ENCODE measurements at regions not wholly inside any gene's neighbourhood (a gene's known extent, or its start where the extent isn't known, plus 50 kb on each side); places are given as distances from the start of the nearest gene placed in this dataset.

- no peak for DNase-seq (ENCODE audit: low read depth)
- Histone ChIP-seq H3K4me3 (ENCODE audit: low read depth, low read length) (no peak overlapping the region), H3K36me3 (ENCODE audit: control insufficient read depth, insufficient read depth, low read length) (no peaks in the 10 kb centered on the region), H3K27me3 (ENCODE audit: control insufficient read depth, insufficient read depth, low read length) (peaks cover 6% of the 10 kb centered on the region)
- TF ChIP-seq CTCF (IDR thresholded peaks at IDR 0.05; ENCODE audit: insufficient read depth, low read length, poor library complexity, severe bottlenecking) = no peak
Observed at GRCh38 chr5:116361979-116362577, 212.5 kb downstream of the SEMA6A start.

GRCh38 chr5:116361171-116361967 is 213.3 kb downstream of the SEMA6A start:
- Histone ChIP-seq H3K27me3 (ENCODE audit: control insufficient read depth, insufficient read depth, low read length) (peaks cover 6% of the 10 kb centered on the region), H3K4me3 (ENCODE audit: low read depth, low read length) (peak overlapping the region; percentile 33), H3K36me3 (ENCODE audit: control insufficient read depth, insufficient read depth, low read length) (no peaks in the 10 kb centered on the region)
- DNase-seq (ENCODE audit: low read depth) = no peak
- TF ChIP-seq CTCF (IDR thresholded peaks at IDR 0.05; ENCODE audit: insufficient read depth, low read length, poor library complexity, severe bottlenecking) = no peak

GRCh38 chr5:116360008-116360853 is 214.4 kb downstream of the SEMA6A start:
- Histone ChIP-seq H3K27me3 (ENCODE audit: control insufficient read depth, insufficient read depth, low read length) (peaks cover 6% of the 10 kb centered on the region), H3K4me3 (ENCODE audit: low read depth, low read length) (no peak overlapping the region), H3K36me3 (ENCODE audit: control insufficient read depth, insufficient read depth, low read length) (no peaks in the 10 kb centered on the region)
- TF ChIP-seq CTCF (IDR thresholded peaks at IDR 0.05; ENCODE audit: insufficient read depth, low read length, poor library complexity, severe bottlenecking) = no peak
- no peak for DNase-seq (ENCODE audit: low read depth)

- no peaks in the 10 kb centered on the region for H3K36me3 ChIP-seq (ENCODE audit: control insufficient read depth, insufficient read depth, low read length)
- TF ChIP-seq CTCF (IDR thresholded peaks at IDR 0.05; ENCODE audit: insufficient read depth, low read length, poor library complexity, severe bottlenecking) = no peak
- DNase-seq (ENCODE audit: low read depth) = no peak
- H3K27me3 ChIP-seq (ENCODE audit: control insufficient read depth, insufficient read depth, low read length) = peaks cover 6% of the 10 kb centered on the region
- no peak overlapping the region for H3K4me3 ChIP-seq (ENCODE audit: low read depth, low read length)
Observed at GRCh38 chr5:116359592-116359991, 215.0 kb downstream of the SEMA6A start.

- no peak for TF ChIP-seq CTCF (IDR thresholded peaks at IDR 0.05; ENCODE audit: insufficient read depth, low read length, poor library complexity, severe bottlenecking)
- Histone ChIP-seq H3K27me3 (ENCODE audit: control insufficient read depth, insufficient read depth, low read length) (peaks cover 6% of the 10 kb centered on the region), H3K36me3 (ENCODE audit: control insufficient read depth, insufficient read depth, low read length) (no peaks in the 10 kb centered on the region), H3K4me3 (ENCODE audit: low read depth, low read length) (no peak overlapping the region)
- DNase-seq (ENCODE audit: low read depth) = no peak
Observed at GRCh38 chr5:116358911-116359418, 215.7 kb downstream of the SEMA6A start.

All from kidney epithelial cell (primary cell).